ENCODE measurements at regions not wholly inside any gene's neighbourhood (a gene's known extent, or its start where the extent isn't known, plus 50 kb on each side); places are given as distances from the start of the nearest gene placed in this dataset.

DNA sequence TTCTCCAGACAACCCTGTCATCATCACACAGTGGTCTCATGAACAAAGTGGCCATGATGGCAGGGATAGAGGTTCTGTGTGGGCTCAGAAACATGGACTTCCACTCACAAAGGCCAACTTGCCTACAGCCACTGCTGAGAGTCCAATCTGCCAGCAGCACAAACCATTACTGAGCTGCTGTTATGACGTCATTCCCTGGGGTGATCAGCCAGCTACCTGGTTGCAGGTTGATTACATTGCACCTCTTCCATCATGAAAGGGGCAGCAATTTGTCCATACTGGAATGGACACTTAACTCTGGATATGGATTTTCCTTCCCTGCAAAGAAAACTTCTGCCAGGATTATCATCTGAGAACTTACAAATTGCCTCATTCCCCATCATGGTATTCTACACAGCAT, 1275.9 kb downstream of the TYW1 start:
- no peaks in the 10 kb centered on the region for H3K27me3 ChIP-seq (ENCODE audit: low read depth, low read length)
- no peaks in the 10 kb centered on the region for H3K36me3 ChIP-seq (replicated peaks; ENCODE audit: low read depth, low read length)
- H2AFZ ChIP-seq (ENCODE audit: low read depth, low read length) = no peak overlapping the region
- TF ChIP-seq, protein P1, sequence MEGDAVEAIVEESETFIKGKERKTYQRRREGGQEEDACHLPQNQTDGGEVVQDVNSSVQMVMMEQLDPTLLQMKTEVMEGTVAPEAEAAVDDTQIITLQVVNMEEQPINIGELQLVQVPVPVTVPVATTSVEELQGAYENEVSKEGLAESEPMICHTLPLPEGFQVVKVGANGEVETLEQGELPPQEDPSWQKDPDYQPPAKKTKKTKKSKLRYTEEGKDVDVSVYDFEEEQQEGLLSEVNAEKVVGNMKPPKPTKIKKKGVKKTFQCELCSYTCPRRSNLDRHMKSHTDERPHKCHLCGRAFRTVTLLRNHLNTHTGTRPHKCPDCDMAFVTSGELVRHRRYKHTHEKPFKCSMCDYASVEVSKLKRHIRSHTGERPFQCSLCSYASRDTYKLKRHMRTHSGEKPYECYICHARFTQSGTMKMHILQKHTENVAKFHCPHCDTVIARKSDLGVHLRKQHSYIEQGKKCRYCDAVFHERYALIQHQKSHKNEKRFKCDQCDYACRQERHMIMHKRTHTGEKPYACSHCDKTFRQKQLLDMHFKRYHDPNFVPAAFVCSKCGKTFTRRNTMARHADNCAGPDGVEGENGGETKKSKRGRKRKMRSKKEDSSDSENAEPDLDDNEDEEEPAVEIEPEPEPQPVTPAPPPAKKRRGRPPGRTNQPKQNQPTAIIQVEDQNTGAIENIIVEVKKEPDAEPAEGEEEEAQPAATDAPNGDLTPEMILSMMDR (IDR thresholded peaks at IDR 0.05; ENCODE audit: low read depth, low read length) = no peak
- TF ChIP-seq EZH2phosphoT487 (IDR thresholded peaks at IDR 0.05; ENCODE audit: low read depth) = no peak
- no peak overlapping the region for H3K9ac ChIP-seq (ENCODE audit: low read length)
- H3K4me1 ChIP-seq (ENCODE audit: low read length) = no peaks in the 10 kb centered on the region
- H3K4me3 ChIP-seq (ENCODE audit: low read length) = no peak overlapping the region
- H3K79me2 ChIP-seq (ENCODE audit: low read length) = no peaks in the 10 kb centered on the region
- no peak overlapping the region for H3K27ac ChIP-seq (ENCODE audit: low read length)
- no peaks in the 10 kb centered on the region for H3K9me3 ChIP-seq (ENCODE audit: insufficient read depth, low read length)
- no peak overlapping the region for H3K4me2 ChIP-seq (ENCODE audit: low read length)
- no peaks in the 10 kb centered on the region for H4K20me1 ChIP-seq (ENCODE audit: insufficient read depth, low read length)

DNA sequence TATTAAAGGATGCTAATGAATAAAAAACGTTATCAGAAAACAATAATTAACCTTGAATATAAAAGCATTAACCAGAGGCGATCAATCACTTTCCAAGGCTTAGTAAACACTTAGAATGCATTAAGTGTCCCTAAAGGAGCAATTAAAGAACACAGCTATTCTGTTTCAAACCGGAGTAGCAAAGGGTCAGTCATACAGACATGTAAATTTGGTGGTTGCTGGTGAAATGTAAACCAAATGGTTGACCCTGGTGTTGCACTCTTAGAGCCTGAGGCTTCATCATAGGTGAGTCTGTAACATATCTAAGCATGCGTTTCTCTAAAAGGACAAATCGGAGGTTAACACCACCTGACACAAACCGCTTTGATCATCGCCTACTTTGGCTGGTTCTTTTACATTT, 1280.1 kb downstream of the TYW1 start:
- no peaks in the 10 kb centered on the region for H3K9me3 ChIP-seq (ENCODE audit: insufficient read depth, low read length)
- no peak overlapping the region for H2AFZ ChIP-seq (ENCODE audit: low read depth, low read length)
- H3K27me3 ChIP-seq (ENCODE audit: low read depth, low read length) = no peaks in the 10 kb centered on the region
- TF ChIP-seq EZH2phosphoT487 (IDR thresholded peaks at IDR 0.05; ENCODE audit: low read depth) = no peak
- TF ChIP-seq, protein P1 (IDR thresholded peaks at IDR 0.05; ENCODE audit: low read depth, low read length) = no peak
- H4K20me1 ChIP-seq (ENCODE audit: insufficient read depth, low read length) = no peaks in the 10 kb centered on the region
- no peak overlapping the region for H3K27ac ChIP-seq (ENCODE audit: low read length)
- H3K79me2 ChIP-seq (ENCODE audit: low read length) = no peaks in the 10 kb centered on the region
- H3K36me3 ChIP-seq (replicated peaks; ENCODE audit: low read depth, low read length) = no peaks in the 10 kb centered on the region
- H3K9ac ChIP-seq (ENCODE audit: low read length) = no peak overlapping the region
- H3K4me2 ChIP-seq (ENCODE audit: low read length) = no peak overlapping the region
- H3K4me3 ChIP-seq (ENCODE audit: low read length) = no peak overlapping the region
- H3K4me1 ChIP-seq (ENCODE audit: low read length) = no peaks in the 10 kb centered on the region

DNA sequence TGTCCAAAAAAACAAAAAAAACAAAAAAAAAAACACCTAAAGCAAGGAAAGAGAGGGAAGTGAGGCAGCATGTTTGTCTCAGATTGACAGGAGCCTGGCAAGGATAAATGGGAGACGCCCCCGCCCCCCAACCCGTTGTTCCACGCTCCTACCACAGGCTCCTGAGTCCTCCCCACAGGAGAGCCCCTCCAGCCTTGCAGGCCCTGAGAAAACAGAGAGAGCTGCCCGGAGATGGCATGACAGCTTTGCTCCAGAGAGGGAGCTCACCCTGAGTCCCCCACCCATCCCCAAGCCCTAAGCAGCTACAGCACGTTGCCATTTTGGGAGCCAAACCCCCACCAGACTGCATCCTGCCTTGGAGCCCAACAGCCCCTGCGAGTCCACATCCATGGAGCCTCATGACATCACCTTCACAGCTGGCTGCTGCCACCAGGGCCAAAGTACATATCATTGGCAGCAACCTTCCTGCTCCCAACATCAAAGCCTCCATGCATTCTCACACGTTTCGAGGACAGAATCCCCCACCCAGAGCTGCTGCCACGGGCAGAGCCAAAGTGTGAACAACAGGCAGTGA, 1283.3 kb downstream of the TYW1 start:
- Histone ChIP-seq H3K36me3 (replicated peaks; ENCODE audit: low read depth, low read length) (no peaks in the 10 kb centered on the region), H4K20me1 (ENCODE audit: insufficient read depth, low read length) (no peaks in the 10 kb centered on the region), H3K27me3 (ENCODE audit: low read depth, low read length) (no peaks in the 10 kb centered on the region), H3K4me2 (ENCODE audit: low read length) (no peak overlapping the region), H3K4me3 (ENCODE audit: low read length) (no peak overlapping the region), H3K79me2 (ENCODE audit: low read length) (no peaks in the 10 kb centered on the region), H3K9me3 (ENCODE audit: insufficient read depth, low read length) (no peaks in the 10 kb centered on the region), H3K27ac (ENCODE audit: low read length) (no peak overlapping the region), H3K4me1 (ENCODE audit: low read length) (no peaks in the 10 kb centered on the region), H2AFZ (ENCODE audit: low read depth, low read length) (no peak overlapping the region), H3K9ac (ENCODE audit: low read length) (no peak overlapping the region)
- TF ChIP-seq, protein P1 (IDR thresholded peaks at IDR 0.05; ENCODE audit: low read depth, low read length) = no peak
- no peak for TF ChIP-seq EZH2phosphoT487 (IDR thresholded peaks at IDR 0.05; ENCODE audit: low read depth)

DNA sequence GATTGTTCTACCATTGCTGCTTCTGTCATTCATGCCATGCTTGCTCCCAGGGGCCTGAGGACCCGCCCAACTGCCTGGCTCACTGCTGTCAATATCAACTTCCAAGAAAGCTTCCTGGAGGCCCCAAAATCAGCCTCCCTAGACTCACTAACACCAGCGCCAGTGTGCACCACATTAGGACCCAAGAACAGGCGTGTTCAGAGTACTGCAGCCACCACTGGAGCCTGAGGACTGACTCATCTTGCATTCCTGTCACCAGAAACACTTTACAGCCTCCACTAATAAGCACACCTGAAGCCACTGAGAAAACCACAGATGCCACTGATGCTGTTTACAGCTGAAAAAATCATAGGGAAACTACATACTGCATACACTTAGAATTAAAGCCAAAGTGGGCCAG, 1284.3 kb downstream of the TYW1 start:
- Histone ChIP-seq H3K4me1 (ENCODE audit: low read length) (no peaks in the 10 kb centered on the region), H2AFZ (ENCODE audit: low read depth, low read length) (no peak overlapping the region), H3K36me3 (replicated peaks; ENCODE audit: low read depth, low read length) (no peaks in the 10 kb centered on the region), H3K9me3 (ENCODE audit: insufficient read depth, low read length) (no peaks in the 10 kb centered on the region), H3K79me2 (ENCODE audit: low read length) (no peaks in the 10 kb centered on the region), H3K27ac (ENCODE audit: low read length) (no peak overlapping the region), H3K4me2 (ENCODE audit: low read length) (no peak overlapping the region), H3K27me3 (ENCODE audit: low read depth, low read length) (no peaks in the 10 kb centered on the region), H3K4me3 (ENCODE audit: low read length) (no peak overlapping the region), H4K20me1 (ENCODE audit: insufficient read depth, low read length) (no peaks in the 10 kb centered on the region), H3K9ac (ENCODE audit: low read length) (no peak overlapping the region)
- no peak for TF ChIP-seq EZH2phosphoT487 (IDR thresholded peaks at IDR 0.05; ENCODE audit: low read depth)
- TF ChIP-seq, protein P1 (IDR thresholded peaks at IDR 0.05; ENCODE audit: low read depth, low read length) = no peak

All from OCI-LY3 (cell line).